Muscle layer of duodenum (tissue), 2 donors: ENCODE measurements at regions not wholly inside any gene's neighbourhood (a gene's known extent, or its start where the extent isn't known, plus 50 kb on each side); places are given as distances from the start of the nearest gene placed in this dataset.

Source experiments
- H3K27ac ChIP-seq: one replicate; pipeline ENCODE4 v1.7.0; 2013; ENCODE audit warnings: mild to moderate bottlenecking, low read length
- H3K27me3 ChIP-seq: one replicate; pipeline ENCODE4 v1.7.0; 2013; ENCODE audit warnings: low read depth, mild to moderate bottlenecking, control low read depth, low read length
- H3K36me3 ChIP-seq, 2 donors: one replicate each; pipeline ENCODE4 v1.7.0; 2013; ENCODE audit warnings: low read length in 2 of 2, control low read depth in 1 of 2, mild to moderate bottlenecking in 1 of 2; ENCODE audit not compliant: insufficient read depth in 2 of 2, control insufficient read depth in 1 of 2
- H3K4me1 ChIP-seq, 2 donors: one replicate each; pipeline ENCODE4 v1.7.0; 2013; ENCODE audit warnings: low read length in 2 of 2, mild to moderate bottlenecking in 2 of 2, control low read depth in 1 of 2, moderate library complexity in 1 of 2; ENCODE audit not compliant: insufficient read depth in 2 of 2, control insufficient read depth in 1 of 2
- H3K4me3 ChIP-seq, 2 donors: one replicate each; pipeline ENCODE4 v1.7.0; 2013; ENCODE audit warnings: low read length in 2 of 2, low read depth in 1 of 2, mild to moderate bottlenecking in 1 of 2
- H3K9me3 ChIP-seq, 2 donors: one replicate each; pipeline ENCODE4 v1.7.0; 2013; ENCODE audit warnings: low read length in 2 of 2, control low read depth in 1 of 2, mild to moderate bottlenecking in 1 of 2; ENCODE audit not compliant: control insufficient read depth in 1 of 2
- donor health status: healthy.

DNA sequence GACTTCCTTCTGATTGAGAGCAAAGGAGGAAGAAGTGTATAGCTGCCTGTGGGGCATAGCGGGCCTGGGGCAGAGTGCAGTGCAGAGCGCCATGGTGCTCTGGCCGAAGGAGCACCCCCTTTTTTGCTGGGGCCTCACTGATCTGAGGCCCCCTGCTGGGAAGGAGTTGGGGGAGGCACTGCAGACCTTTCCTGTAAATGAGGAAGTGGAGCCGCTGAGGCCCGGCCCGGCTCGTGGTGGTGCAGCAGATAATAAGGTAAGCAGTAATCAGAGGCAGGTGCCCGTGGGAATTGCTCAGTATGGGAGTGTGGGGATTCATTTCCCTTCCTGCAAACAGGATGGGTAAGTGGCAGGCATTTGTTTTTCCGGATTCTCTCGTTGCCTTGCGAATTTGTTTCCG, 373.7 kb upstream of the MKI67 start:
- H3K4me1 ChIP-seq: no peaks in the 10 kb centered on the region
- no peaks in the 10 kb centered on the region for H3K36me3 ChIP-seq
- no peaks in the 10 kb centered on the region for H3K27me3 ChIP-seq
- H3K27ac ChIP-seq: no peak overlapping the region
- H3K4me3 ChIP-seq: no peak overlapping the region
- no peaks in the 10 kb centered on the region for H3K9me3 ChIP-seq

DNA sequence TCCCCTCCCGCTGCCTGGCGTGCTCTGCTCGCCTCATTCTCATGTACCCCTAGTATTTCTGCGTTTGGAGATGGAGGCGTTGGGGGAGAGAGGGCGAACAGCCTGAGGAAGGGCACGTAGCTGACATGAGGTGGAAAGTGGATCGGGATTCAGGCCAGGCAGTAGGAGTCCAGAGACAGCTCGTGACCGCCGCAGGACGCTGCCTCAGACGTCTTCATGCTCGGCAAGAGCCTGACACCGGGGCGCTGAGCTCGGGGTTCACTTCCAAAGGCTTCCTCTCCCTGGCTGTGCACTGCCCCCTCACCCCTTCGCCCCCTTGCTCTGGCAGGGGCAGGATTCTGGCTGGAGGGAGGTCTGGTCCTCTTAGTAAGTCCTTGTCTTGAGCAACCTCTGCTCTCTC, 374.4 kb upstream of the MKI67 start:
- Histone ChIP-seq H3K27me3 (no peaks in the 10 kb centered on the region), H3K4me3 (no peak overlapping the region), H3K27ac (no peak overlapping the region), H3K9me3 (no peaks in the 10 kb centered on the region), H3K4me1 (no peaks in the 10 kb centered on the region), H3K36me3 (no peaks in the 10 kb centered on the region)

DNA sequence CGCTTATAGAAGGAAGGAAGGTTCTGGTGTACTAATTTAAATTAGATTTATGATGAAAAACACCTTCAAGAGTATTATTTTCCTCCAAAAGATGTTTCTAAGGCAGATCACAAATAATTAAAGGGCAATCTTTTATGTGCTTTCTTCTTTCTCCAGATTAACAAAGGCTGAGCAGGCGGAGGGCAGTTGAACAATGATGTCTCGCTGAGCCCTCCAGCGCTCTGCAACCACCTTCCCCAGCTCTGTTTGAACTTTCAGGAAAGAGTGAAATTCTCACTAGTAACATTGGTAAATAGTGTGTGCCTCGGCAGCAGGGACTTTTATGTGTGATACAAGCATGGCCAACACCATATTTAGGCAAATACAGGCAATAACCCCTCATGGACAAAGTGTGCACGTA, 379.1 kb upstream of the MKI67 start:
- Histone ChIP-seq H3K4me1 (no peaks in the 10 kb centered on the region), H3K9me3 (no peaks in the 10 kb centered on the region), H3K36me3 (no peaks in the 10 kb centered on the region), H3K27ac (no peak overlapping the region), H3K4me3 (no peak overlapping the region), H3K27me3 (no peaks in the 10 kb centered on the region)

DNA sequence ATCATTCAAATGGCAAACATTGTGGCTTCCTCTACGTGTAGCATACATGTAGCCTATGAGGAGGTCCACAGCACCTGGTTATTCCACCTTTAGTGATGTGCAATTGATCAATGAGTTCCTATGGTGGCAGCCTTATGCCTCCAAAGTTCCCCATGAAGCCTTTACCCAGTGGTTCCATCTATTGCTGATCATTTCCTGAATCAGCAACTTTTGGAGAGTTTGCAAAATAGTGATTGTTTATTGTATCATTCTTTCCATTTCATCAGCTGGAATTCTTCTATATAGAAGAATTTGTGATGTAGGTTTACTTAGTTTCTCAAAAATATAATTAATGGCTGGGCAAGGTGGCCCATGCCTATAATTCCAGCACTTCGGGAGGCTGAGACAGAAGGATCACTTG, 380.2 kb upstream of the MKI67 start:
- no peaks in the 10 kb centered on the region for H3K36me3 ChIP-seq
- no peak overlapping the region for H3K4me3 ChIP-seq
- H3K4me1 ChIP-seq: no peaks in the 10 kb centered on the region
- no peaks in the 10 kb centered on the region for H3K27me3 ChIP-seq
- H3K27ac ChIP-seq: no peak overlapping the region
- H3K9me3 ChIP-seq: no peaks in the 10 kb centered on the region

DNA sequence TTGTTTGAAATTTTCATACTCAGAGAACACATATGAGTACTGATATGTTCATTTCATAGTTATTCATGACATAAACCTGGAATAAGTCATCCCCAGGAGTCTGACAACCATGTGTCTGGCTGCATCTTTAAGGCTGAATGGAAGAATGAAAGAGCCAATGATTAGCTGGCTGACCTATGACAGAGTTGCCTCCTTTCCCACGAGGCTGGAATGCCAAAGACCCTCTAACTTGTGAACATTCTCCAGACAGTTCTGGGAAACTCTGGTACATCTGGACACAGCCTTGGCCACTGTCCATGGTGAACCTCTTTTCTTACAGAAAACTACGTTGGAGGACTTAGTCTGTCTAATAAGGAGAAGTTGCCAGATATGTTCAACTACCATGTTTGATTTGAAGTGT, 380.8 kb upstream of the MKI67 start:
- no peaks in the 10 kb centered on the region for H3K9me3 ChIP-seq

DNA sequence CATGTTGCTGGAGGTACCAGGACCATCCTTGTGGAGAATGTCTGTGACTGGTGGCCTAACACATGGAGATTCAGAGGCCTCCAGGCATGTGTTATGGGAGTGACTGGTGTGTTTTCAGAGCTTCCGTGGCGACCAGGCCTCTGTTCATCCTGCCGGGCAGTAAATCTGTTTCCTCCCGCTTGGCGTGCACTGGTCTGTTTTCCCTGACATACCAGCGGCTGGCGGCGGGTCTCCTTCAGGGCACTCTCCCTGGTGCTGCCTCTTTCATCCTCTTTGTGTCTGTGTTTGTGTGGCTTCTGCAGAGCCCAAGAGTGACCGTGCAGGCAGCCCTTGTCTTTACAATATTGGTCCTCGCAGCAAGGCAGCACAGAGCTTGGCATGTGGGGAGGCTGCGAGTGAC, 385.1 kb upstream of the MKI67 start:
- Histone ChIP-seq H3K27ac (no peak overlapping the region), H3K9me3 (no peaks in the 10 kb centered on the region), H3K36me3 (no peaks in the 10 kb centered on the region), H3K27me3 (no peaks in the 10 kb centered on the region), H3K4me3 (no peak overlapping the region), H3K4me1 (no peaks in the 10 kb centered on the region)

More for the DNA sequence above, 380.8 kb upstream of the MKI67 start:
- Histone ChIP-seq H3K4me3 (no peak overlapping the region), H3K4me1 (no peaks in the 10 kb centered on the region), H3K36me3 (no peaks in the 10 kb centered on the region), H3K27ac (no peak overlapping the region), H3K27me3 (no peaks in the 10 kb centered on the region)

DNA sequence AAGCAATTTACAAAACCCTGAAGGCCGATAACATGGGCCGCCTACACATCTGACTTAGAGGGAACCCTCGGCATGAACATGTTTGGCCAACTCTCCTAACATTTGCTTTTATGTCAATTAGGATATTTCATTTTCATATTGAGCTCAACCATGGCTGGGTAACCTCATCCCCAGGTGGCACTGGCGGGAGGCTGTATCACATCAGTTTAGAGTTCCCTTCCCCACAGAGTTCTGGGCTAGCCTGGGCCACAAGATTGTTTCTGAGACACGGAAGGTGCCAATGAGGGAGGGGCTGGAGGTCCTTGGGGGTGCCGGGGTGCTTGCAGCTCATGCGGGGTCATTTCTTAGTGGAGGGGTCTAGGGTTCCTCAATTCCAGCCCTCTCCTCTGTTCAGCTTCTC, 386.5 kb upstream of the MKI67 start:
- Histone ChIP-seq H3K27ac (no peak overlapping the region), H3K9me3 (no peaks in the 10 kb centered on the region), H3K4me1 (no peaks in the 10 kb centered on the region), H3K36me3 (no peaks in the 10 kb centered on the region), H3K4me3 (no peak overlapping the region), H3K27me3 (no peaks in the 10 kb centered on the region)

DNA sequence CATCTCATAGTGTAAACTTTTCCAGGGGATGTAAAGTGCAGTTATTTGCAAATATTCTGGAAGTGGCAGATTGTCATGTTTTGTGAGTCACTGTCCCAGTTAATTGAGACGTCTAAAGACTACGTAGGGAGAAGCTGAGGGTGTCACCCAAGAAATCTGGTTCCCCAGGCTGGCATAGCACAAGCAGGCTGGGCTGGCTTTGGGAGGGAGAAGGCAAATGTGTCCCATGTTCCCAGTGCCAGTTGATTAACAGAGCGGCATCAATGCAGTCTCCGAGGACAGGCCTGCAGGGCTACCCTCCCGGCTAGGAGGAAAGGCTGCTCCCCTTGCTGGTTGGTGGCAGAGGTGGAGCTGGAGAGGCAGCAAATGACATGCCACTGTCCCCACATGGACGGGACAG, 388.3 kb upstream of the MKI67 start:
- Histone ChIP-seq H3K36me3 (no peaks in the 10 kb centered on the region), H3K27ac (no peak overlapping the region)

DNA sequence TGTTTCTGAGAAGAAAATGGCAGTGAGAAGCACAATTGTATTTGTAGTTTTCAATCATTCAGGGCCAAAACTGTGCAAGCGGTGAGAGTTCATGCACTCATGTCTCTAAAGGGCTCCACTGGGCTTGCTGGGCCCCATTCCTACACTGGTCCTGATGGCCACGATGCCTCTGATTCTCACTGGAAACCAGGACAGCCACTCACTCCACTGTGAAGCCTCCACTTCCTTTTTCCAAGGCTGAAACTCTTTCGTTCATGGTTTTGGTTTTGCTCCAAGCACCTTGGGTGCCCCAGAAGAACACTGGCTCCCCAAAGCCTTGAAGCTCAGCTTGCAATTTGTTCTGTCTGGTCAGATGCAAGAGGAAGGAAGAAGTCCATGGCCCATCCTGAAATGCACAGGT, 390.0 kb upstream of the MKI67 start:
- Histone ChIP-seq H3K27ac (no peak overlapping the region), H3K27me3 (no peaks in the 10 kb centered on the region), H3K4me3 (no peak overlapping the region), H3K9me3 (no peaks in the 10 kb centered on the region), H3K36me3 (no peaks in the 10 kb centered on the region), H3K4me1 (no peaks in the 10 kb centered on the region)

More for the DNA sequence above, 388.3 kb upstream of the MKI67 start:
- no peaks in the 10 kb centered on the region for H3K9me3 ChIP-seq
- H3K4me3 ChIP-seq: no peak overlapping the region
- no peaks in the 10 kb centered on the region for H3K4me1 ChIP-seq
- no peaks in the 10 kb centered on the region for H3K27me3 ChIP-seq

DNA sequence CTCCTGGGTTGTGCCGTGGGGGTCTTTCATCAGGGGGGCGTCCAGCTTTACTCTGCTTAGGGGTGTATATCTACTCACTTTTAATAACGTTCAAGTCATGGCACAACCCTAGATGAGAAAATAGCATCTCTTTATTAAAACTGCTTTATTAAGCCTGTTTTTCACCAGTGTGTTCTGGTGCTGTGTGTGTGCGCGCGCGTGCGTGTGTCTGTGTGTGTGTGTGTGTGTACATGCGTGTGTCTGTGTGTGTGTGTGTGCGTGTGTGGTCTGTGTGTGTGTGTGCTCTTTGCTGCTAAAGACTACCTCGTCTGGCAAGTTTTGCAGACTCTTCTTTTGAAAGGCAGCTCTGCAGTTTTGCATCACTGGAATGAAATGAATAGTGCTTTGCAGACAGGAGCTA, 390.9 kb upstream of the MKI67 start:
- no peaks in the 10 kb centered on the region for H3K9me3 ChIP-seq
- no peaks in the 10 kb centered on the region for H3K36me3 ChIP-seq
- H3K27me3 ChIP-seq: no peaks in the 10 kb centered on the region
- H3K4me3 ChIP-seq: no peak overlapping the region
- H3K27ac ChIP-seq: no peak overlapping the region
- no peaks in the 10 kb centered on the region for H3K4me1 ChIP-seq

DNA sequence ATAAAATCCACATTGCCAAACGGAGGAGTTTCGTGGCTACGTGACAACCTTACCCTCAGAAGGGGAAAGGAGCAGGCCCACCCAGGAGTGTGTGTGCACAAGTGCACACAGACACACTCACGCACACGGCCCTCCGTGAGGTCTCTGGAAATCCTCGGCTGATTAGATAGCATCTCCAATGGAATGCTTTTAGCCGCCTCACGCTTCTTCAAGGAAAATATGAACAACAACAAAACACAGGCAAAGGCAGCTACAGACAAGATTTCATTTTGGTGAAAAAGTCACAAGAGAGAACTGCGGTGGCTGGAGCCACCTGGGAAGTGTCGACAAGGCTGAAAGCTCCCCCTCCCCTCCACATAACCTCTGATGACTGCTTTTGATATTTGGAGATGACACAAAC, 391.8 kb upstream of the MKI67 start:
- no peak overlapping the region for H3K4me3 ChIP-seq
- no peaks in the 10 kb centered on the region for H3K27me3 ChIP-seq
- H3K27ac ChIP-seq: no peak overlapping the region
- H3K4me1 ChIP-seq: no peaks in the 10 kb centered on the region
- H3K36me3 ChIP-seq: no peaks in the 10 kb centered on the region
- H3K9me3 ChIP-seq: no peaks in the 10 kb centered on the region

DNA sequence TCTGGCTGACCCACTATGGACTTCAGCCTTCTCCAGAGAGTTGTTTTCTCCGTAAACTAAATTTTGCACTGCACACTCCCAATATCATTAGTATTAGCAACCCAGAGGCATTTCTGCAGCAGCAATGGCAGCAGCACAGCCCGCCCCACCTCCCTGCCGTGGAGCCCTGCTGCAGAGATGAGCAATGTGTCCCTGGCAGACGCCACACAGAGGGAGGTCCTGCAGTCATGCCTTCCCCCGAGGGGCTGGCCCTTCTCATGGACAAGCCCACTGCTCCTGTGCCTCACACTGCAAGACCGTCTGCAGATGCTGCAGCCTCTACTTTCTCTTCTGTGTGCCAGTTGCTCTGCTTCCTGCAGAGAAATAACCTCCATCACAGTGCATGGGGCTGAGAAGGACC, 393.4 kb upstream of the MKI67 start:
- H3K27me3 ChIP-seq: no peaks in the 10 kb centered on the region
- H3K9me3 ChIP-seq: no peaks in the 10 kb centered on the region
- no peak overlapping the region for H3K4me3 ChIP-seq
- no peak overlapping the region for H3K27ac ChIP-seq
- no peaks in the 10 kb centered on the region for H3K36me3 ChIP-seq
- no peaks in the 10 kb centered on the region for H3K4me1 ChIP-seq
